DND-41 (cell line): ENCODE measurements at regions not wholly inside any gene's neighbourhood (a gene's known extent, or its start where the extent isn't known, plus 50 kb on each side); places are given as distances from the start of the nearest gene placed in this dataset.

ENCODE experiments used
- EZH2 ChIP-seq: IDR thresholded peaks from 3 replicates; pipeline ENCODE4 v1.6.1; 2012; ENCODE audit warnings: borderline replicate concordance, low read depth, mild to moderate bottlenecking, moderate library complexity, low read length, inconsistent platforms; ENCODE audit not compliant: severe bottlenecking
- TF ChIP-seq, protein P1 (sequence below): IDR thresholded peaks from 2 replicates; pipeline ENCODE4 v1.5.1; 2012; ENCODE audit warnings: borderline replicate concordance, low read length, moderate library complexity, mild to moderate bottlenecking; ENCODE audit not compliant: poor library complexity, severe bottlenecking; ENCODE audit errors: extremely low read depth

GRCh38 chr5:23579566-23579965 lies 72.2 kb downstream of the PRDM9 start:
- TF ChIP-seq, protein P1, sequence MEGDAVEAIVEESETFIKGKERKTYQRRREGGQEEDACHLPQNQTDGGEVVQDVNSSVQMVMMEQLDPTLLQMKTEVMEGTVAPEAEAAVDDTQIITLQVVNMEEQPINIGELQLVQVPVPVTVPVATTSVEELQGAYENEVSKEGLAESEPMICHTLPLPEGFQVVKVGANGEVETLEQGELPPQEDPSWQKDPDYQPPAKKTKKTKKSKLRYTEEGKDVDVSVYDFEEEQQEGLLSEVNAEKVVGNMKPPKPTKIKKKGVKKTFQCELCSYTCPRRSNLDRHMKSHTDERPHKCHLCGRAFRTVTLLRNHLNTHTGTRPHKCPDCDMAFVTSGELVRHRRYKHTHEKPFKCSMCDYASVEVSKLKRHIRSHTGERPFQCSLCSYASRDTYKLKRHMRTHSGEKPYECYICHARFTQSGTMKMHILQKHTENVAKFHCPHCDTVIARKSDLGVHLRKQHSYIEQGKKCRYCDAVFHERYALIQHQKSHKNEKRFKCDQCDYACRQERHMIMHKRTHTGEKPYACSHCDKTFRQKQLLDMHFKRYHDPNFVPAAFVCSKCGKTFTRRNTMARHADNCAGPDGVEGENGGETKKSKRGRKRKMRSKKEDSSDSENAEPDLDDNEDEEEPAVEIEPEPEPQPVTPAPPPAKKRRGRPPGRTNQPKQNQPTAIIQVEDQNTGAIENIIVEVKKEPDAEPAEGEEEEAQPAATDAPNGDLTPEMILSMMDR, result no peak
- TF ChIP-seq EZH2, result no peak
